IMR-90 (cell line): ENCODE measurements at regions not wholly inside any gene's neighbourhood (a gene's known extent, or its start where the extent isn't known, plus 50 kb on each side); places are given as distances from the start of the nearest gene placed in this dataset.

ENCODE experiments used
- ATAC-seq: fragments of 200-7000 bp; cut with Tn5 transposase; 2 replicates; pipeline ENCODE4 v1.9.1; 2020; ENCODE audit warnings: low read depth, mild to moderate bottlenecking, moderate library complexity
- BruUV-seq: library from RNA; stranded (reverse); fragments of 400-500 nt; replicated peaks from 2 replicates; lab custom pipeline; 2021; lab: Mats Ljungman, UMichigan
- CTCF ChIA-PET: fragments of 300-600 bp; formaldehyde crosslinking; extraction: SDS; loops from one replicate; lab custom pipeline; 2021; ENCODE audit warnings: antibody characterized with exemption; lab: Yijun Ruan, JAX
- POLR2A ChIA-PET: fragments of 300-600 bp; sonication (Branson Sonifier 250); formaldehyde crosslinking; loops from one replicate; lab custom pipeline; 2022; ENCODE audit warnings: antibody characterized with exemption; ENCODE audit not compliant: unreplicated experiment; lab: Charles Lee
- DNase-seq: peaks from one replicate; pipeline ENCODE4 v3.0.0; 2013
- H2AFZ ChIP-seq: replicated peaks from 2 replicates; pipeline ENCODE3; 2013; ENCODE audit warnings: low read length, mild to moderate bottlenecking; ENCODE audit not compliant: poor library complexity
- H2AK5ac ChIP-seq: 2 replicates; pipeline ENCODE4 v1.6.1; 2013; ENCODE audit warnings: low read depth, low read length, inconsistent platforms
- H2AK9ac ChIP-seq: replicated peaks from 2 replicates; pipeline ENCODE3; 2013; ENCODE audit warnings: mild to moderate bottlenecking, low read depth, low read length, moderate library complexity; ENCODE audit not compliant: poor library complexity
- H2BK120ac ChIP-seq: 2 replicates; pipeline ENCODE4 v1.6.1; 2013; ENCODE audit warnings: low read depth, low read length, inconsistent platforms
- H2BK15ac ChIP-seq: 3 replicates; pipeline ENCODE4 v1.6.1; 2013; ENCODE audit warnings: low read depth, low read length, inconsistent platforms
- H2BK20ac ChIP-seq: 2 replicates; pipeline ENCODE4 v1.6.1; 2013; ENCODE audit warnings: low read depth, mild to moderate bottlenecking, inconsistent platforms, low read length, moderate library complexity
- H2BK5ac ChIP-seq: 2 replicates; pipeline ENCODE4 v1.6.1; 2013; ENCODE audit warnings: mild to moderate bottlenecking, low read depth, low read length, inconsistent platforms; ENCODE audit not compliant: poor library complexity, severe bottlenecking
- H3K14ac ChIP-seq: replicated peaks from 2 replicates; pipeline ENCODE4 v1.6.1; 2013; ENCODE audit warnings: low read depth, low read length, inconsistent platforms
- H3K18ac ChIP-seq: 2 replicates; pipeline ENCODE4 v1.6.1; 2013; ENCODE audit warnings: low read depth, low read length, control low read depth
- H3K23ac ChIP-seq: 2 replicates; pipeline ENCODE4 v1.6.1; 2013; ENCODE audit warnings: low read depth, low read length, inconsistent platforms
- H3K27ac ChIP-seq: 2 replicates; pipeline ENCODE4 v1.5.1; 2013; ENCODE audit warnings: mild to moderate bottlenecking, control low read depth, low read length; ENCODE audit not compliant: insufficient read depth
- H3K27me3 ChIP-seq: 2 replicates; pipeline ENCODE4 v1.6.1; 2013; ENCODE audit warnings: low read length; ENCODE audit not compliant: control insufficient read depth, insufficient read depth
- H3K36me3 ChIP-seq: 2 replicates; pipeline ENCODE4 v1.6.1; 2013; ENCODE audit warnings: low read length, mixed read lengths; ENCODE audit not compliant: control insufficient read depth, insufficient read depth
- H3K4ac ChIP-seq: 2 replicates; pipeline ENCODE4 v1.6.1; 2013; ENCODE audit warnings: low read depth, low read length, inconsistent platforms
- H3K4me1 ChIP-seq: 2 replicates; pipeline ENCODE4 v1.6.1; 2013; ENCODE audit warnings: low read length, mixed read lengths; ENCODE audit not compliant: control insufficient read depth, insufficient read depth
- H3K4me2 ChIP-seq: 2 replicates; pipeline ENCODE4 v1.6.1; 2013; ENCODE audit warnings: low read depth, mild to moderate bottlenecking, control low read depth, low read length, moderate library complexity
- H3K4me3 ChIP-seq: 2 replicates; pipeline ENCODE4 v1.5.1; 2013; ENCODE audit warnings: low read depth, mild to moderate bottlenecking, control low read depth, low read length, moderate library complexity; ENCODE audit not compliant: insufficient read depth
- H3K56ac ChIP-seq: 2 replicates; pipeline ENCODE4 v1.6.1; 2013; ENCODE audit warnings: low read length, inconsistent platforms; ENCODE audit not compliant: insufficient read depth; ENCODE audit errors: extremely low read depth
- H3K79me1 ChIP-seq, 2 experiments: 2 replicates each; pipeline ENCODE4 v1.6.1; 2013; ENCODE audit warnings: low read length in 2 of 2, inconsistent platforms in 1 of 2, low read depth in 1 of 2
- H3K9ac ChIP-seq: 2 replicates; pipeline ENCODE4 v1.6.1; 2013; ENCODE audit warnings: low read depth, low read length, control low read depth
- H3K9me1 ChIP-seq: 2 replicates; pipeline ENCODE4 v1.6.1; 2013; ENCODE audit warnings: low read length, inconsistent platforms; ENCODE audit not compliant: insufficient read depth
- H3K9me3 ChIP-seq: 2 replicates; pipeline ENCODE4 v1.6.1; 2013; ENCODE audit warnings: low read length; ENCODE audit not compliant: control insufficient read depth, insufficient read depth
- H4K20me1 ChIP-seq: 2 replicates; pipeline ENCODE4 v1.6.1; 2013; ENCODE audit warnings: low read length, inconsistent platforms; ENCODE audit not compliant: insufficient read depth
- H4K5ac ChIP-seq: 2 replicates; pipeline ENCODE4 v1.6.1; 2013; ENCODE audit warnings: mild to moderate bottlenecking, low read depth, low read length, control low read depth
- H4K8ac ChIP-seq, 2 experiments: 2 replicates each; pipeline ENCODE4 v1.6.1; 2013; ENCODE audit warnings: low read depth in 2 of 2, low read length in 2 of 2, control low read depth in 1 of 2, inconsistent platforms in 1 of 2
- H4K91ac ChIP-seq: 2 replicates; pipeline ENCODE4 v1.6.1; 2013; ENCODE audit warnings: low read depth, low read length, inconsistent platforms; ENCODE audit not compliant: insufficient read depth
- ELK1 ChIP-seq: fragments of 150-350 bp; IDR thresholded peaks from 2 replicates; pipeline ENCODE4 v1.6.1; 2016; ENCODE audit warnings: low read depth, mild to moderate bottlenecking, low read length, moderate library complexity, borderline replicate concordance
- NFE2L2 ChIP-seq: fragments of 150-350 bp; IDR thresholded peaks from 2 replicates; pipeline ENCODE4 v1.6.1; 2016; ENCODE audit warnings: low read depth, mild to moderate bottlenecking, low read length
- POLR2A ChIP-seq: IDR thresholded peaks from 2 replicates; pipeline ENCODE4 v1.6.1; 2012; ENCODE audit warnings: mild to moderate bottlenecking, low read depth, low read length
- RAD21 ChIP-seq: IDR thresholded peaks from 2 replicates; pipeline ENCODE4 v1.6.1; 2012; ENCODE audit warnings: low read length, improper control_type of control experiment
- WGBS, 2 experiments: methylation state at CpG; one replicate each; pipeline versions ENCODE4 v1.1.5 to v1.1.7; 2013; ENCODE audit warnings: missing lambda C conversion rate in 2 of 2; ENCODE audit not compliant: insufficient read length in 1 of 2; ENCODE audit errors: extremely low coverage in 2 of 2; 5-methylcytosine and 5-hydroxymethylcytosine counted together
- dilution Hi-C: fragments of 300-500 bp; cut with HindIII; formaldehyde crosslinking; loops from one replicate; pipeline ENCODE4 v1.14.3; 2018; ENCODE audit warnings: low sequenced_read_pairs; ENCODE audit not compliant: unreplicated experiment
- in situ Hi-C: fragments of 300-500 bp; cut with MboI; formaldehyde crosslinking; loops from 3 replicates; pipeline ENCODE4 v1.14.3; 2019; ENCODE audit warnings: low sequenced_read_pairs, inconsistent platforms, mixed read lengths
- intact Hi-C: fragments of 100-400 bp; cut with micrococcal nuclease; formaldehyde crosslinking; loops from 2 replicates; pipeline ENCODE4 v1.10.0; 2022

DNA sequence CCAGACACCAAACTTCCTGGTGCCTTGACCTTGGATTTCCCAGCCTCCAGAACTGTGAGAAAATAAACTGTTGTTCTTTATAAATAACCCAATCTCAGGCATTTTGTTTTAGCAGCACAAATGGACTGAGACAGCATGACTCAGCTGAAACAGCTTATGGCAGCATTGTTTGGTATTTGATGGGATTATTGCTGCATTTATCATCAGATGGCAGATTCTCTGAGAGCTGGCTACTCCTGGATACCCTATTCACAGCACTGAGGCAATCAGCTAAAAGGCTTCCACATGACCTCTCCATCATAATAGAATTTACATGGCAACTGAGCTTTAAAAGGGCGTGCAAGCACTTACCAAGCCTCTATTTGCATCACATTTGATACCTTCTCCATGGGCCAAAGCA, 623.1 kb upstream of the CPEB2 start:
- H2AK5ac ChIP-seq, result no peak overlapping the region
- no peaks in the 10 kb centered on the region for H3K9me1 ChIP-seq
- no peaks in the 10 kb centered on the region for H4K20me1 ChIP-seq
- H2AFZ ChIP-seq, result no peak overlapping the region
- H3K9me3 ChIP-seq, result no peaks in the 10 kb centered on the region
- POLR2A ChIA-PET, result no interaction called here
- no peak overlapping the region for H3K4ac ChIP-seq
- no peak overlapping the region for H3K9ac ChIP-seq
- no peak overlapping the region for H2AK9ac ChIP-seq
- dilution Hi-C loops (no loop called here), intact Hi-C loops (no loop called here), in situ Hi-C loops (no loop called here)
- no TSS peak for BruUV-seq
- no peak overlapping the region for H3K27ac ChIP-seq
- H3K36me3 ChIP-seq, result no peaks in the 10 kb centered on the region
- TF ChIP-seq ELK1, result no peak
- TF ChIP-seq NFE2L2, result peak; percentile 62
- no peak for TF ChIP-seq RAD21
- no peak for TF ChIP-seq POLR2A
- DNase-seq (no peak), ATAC-seq (no peak)
- CTCF ChIA-PET, result no interaction called here
- no peak overlapping the region for H2BK15ac ChIP-seq
- no peak overlapping the region for H3K14ac ChIP-seq
- no peak overlapping the region for H3K56ac ChIP-seq
- H4K91ac ChIP-seq, result no peak overlapping the region
- H3K4me1 ChIP-seq, result no peaks in the 10 kb centered on the region
- H3K4me2 ChIP-seq, result no peak overlapping the region
- no peak overlapping the region for H4K5ac ChIP-seq
- H3K27me3 ChIP-seq, result no peaks in the 10 kb centered on the region
- H4K8ac ChIP-seq, result no peak overlapping the region
- no peak overlapping the region for H3K4me3 ChIP-seq
- H2BK20ac ChIP-seq, result no peak overlapping the region
- H2BK5ac ChIP-seq, result no peak overlapping the region
- WGBS, 2 experiments, result no CpG with 5 or more reads among the region's 1 CpG
- no peak overlapping the region for H3K23ac ChIP-seq
- no peaks in the 10 kb centered on the region for H3K79me1 ChIP-seq
- H3K18ac ChIP-seq, result no peak overlapping the region
- no peak overlapping the region for H2BK120ac ChIP-seq
